ENCODE measurements at regions not wholly inside any gene's neighbourhood (a gene's known extent, or its start where the extent isn't known, plus 50 kb on each side); places are given as distances from the start of the nearest gene placed in this dataset.

DNA sequence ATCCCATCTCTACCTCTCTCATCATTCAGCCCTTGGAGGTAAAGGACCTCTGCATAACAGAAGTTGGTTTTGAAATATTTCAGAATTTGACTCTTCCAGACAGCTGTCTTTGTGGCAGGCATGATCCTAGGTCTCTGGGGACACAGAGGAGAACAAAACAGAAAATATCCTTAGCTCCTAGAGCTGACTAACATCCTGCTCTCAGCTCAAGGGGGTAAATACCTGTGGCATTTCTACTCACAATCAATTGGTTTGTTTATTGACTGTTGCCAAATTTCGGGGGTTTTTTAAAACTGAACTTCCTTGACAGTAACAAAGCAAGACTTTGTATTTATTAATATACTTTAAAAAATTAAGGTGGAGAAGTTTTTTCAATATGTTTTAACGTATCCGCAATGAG is 78.8 kb downstream of the EOMES start:
- Histone ChIP-seq H3K79me2 (ENCODE audit: insufficient read depth, low read length) (no peaks in the 10 kb centered on the region), H3K23me2 (ENCODE audit: insufficient read length, low read depth, low read length, poor library complexity, severe bottlenecking) (no peaks in the 10 kb centered on the region), H2BK120ac (ENCODE audit: low read depth, low read length, poor library complexity, severe bottlenecking) (no peak overlapping the region), H3K23ac (ENCODE audit: insufficient read length, low read depth, low read length) (no peak overlapping the region), H3K14ac (ENCODE audit: insufficient read depth, low read length) (no peak overlapping the region), H3K18ac (ENCODE audit: insufficient read length, low read depth, low read length) (no peak overlapping the region), H3K56ac (ENCODE audit: insufficient read length, low read depth, low read length) (no peak overlapping the region), H3K9me3 (ENCODE audit: control insufficient read depth, low read depth, low read length) (no peaks in the 10 kb centered on the region), H4K8ac (replicated peaks; ENCODE audit: insufficient read length, low read depth, low read length) (no peak overlapping the region), H2AK5ac (ENCODE audit: insufficient read length, low read length) (no peak overlapping the region), H2AFZ (ENCODE audit: low read length) (no peak overlapping the region), H3T11ph (ENCODE audit: low read length) (no peak overlapping the region), H3K27ac (ENCODE audit: insufficient read length, low read depth, low read length) (no peak overlapping the region), H2BK5ac (ENCODE audit: insufficient read length, low read length) (no peak overlapping the region), H4K20me1 (ENCODE audit: control insufficient read depth, insufficient read depth, insufficient read length) (no peaks in the 10 kb centered on the region), H3K4ac (ENCODE audit: low read depth, low read length) (no peak overlapping the region), H3K4me2 (ENCODE audit: insufficient read depth, insufficient read length, low read length) (no peak overlapping the region), H4K91ac (ENCODE audit: insufficient read length, low read depth, low read length) (no peak overlapping the region), H3K4me1 (ENCODE audit: insufficient read depth, low read length) (no peaks in the 10 kb centered on the region), H4K5ac (ENCODE audit: insufficient read length, low read depth, low read length) (no peak overlapping the region), H2BK15ac (ENCODE audit: low read depth, low read length) (no peak overlapping the region), H3K79me1 (ENCODE audit: insufficient read depth, low read depth, low read length, poor library complexity, severe bottlenecking) (no peaks in the 10 kb centered on the region), H2BK20ac (ENCODE audit: low read depth, low read length, poor library complexity, severe bottlenecking) (no peak overlapping the region), H3K27me3 (ENCODE audit: insufficient read depth, low read length) (no peaks in the 10 kb centered on the region), H2BK12ac (ENCODE audit: insufficient read length, low read depth, low read length) (no peak overlapping the region), H3K9ac (ENCODE audit: extremely low read depth, insufficient read length, low read length) (no peak overlapping the region)
- DNase-seq, result no peak
- Mint-ChIP-seq H3K4me3 (no peak overlapping the region), H3K36me3 (ENCODE audit: insufficient read depth in 1 of 3, low read depth in 3 of 3) (no peaks in the 10 kb centered on the region), H3K4me1 (no peaks in the 10 kb centered on the region; a peak in 2 of 4 replicates), H3K9me3 (no peaks in the 10 kb centered on the region), H3K27ac (no peak overlapping the region; a peak in 1 of 7 replicates), H3K27me3 (ENCODE audit: low read depth) (no peaks in the 10 kb centered on the region; the same call in 1 of the 2 replicates)
- no CpG with 5 or more reads among the region's 3 CpGs for WGBS (ENCODE audit: extremely low coverage, insufficient read length, low lambda C conversion rate)
- no peak for TF ChIP-seq CTCF (conservative IDR thresholded peaks at IDR 0.05)
